ENCODE measurements at regions not wholly inside any gene's neighbourhood (a gene's known extent, or its start where the extent isn't known, plus 50 kb on each side); places are given as distances from the start of the nearest gene placed in this dataset.

DNA sequence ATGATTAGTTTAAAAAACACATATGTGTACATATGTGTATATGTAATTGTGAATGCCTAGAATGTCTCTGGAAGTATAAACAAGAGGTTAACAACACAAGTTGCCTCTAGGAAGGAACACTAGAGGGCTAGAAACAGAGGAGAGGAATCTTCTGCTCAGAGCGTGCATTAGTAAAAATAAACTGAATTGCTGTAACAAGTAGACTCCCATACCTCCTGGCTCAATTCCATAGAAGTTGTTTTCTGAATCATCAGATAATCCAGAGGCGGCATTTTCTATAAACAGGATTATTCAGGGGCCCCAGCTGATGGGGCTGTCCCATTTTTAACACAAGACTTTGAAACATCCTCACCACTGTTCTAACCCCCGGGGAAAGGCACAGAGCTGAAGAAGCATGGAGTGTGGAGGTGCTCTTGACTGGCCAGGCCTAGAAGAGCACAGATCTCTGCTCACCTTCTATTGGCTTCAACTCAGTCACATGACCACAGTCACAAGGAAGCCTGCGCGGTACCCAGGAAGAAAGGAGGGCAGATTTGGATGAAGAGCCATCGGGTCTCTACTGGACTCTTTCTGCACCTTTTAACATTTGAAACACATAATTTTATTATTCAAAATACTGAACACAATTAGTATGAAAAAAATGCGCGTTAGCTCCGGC lies 145.7 kb downstream of the TLE3 start:
- H3K27me3 Mint-ChIP-seq (ENCODE audit: low read depth in 3 of 3): peaks cover 0 to 2% (median 2%) of the 10 kb centered on the region in 3 donors
- no peak overlapping the region for H3K4me3 Mint-ChIP-seq
- no peak for DNase-seq
- H3K4me1 Mint-ChIP-seq: no peaks in the 10 kb centered on the region
- H3K27ac Mint-ChIP-seq: no peak overlapping the region
- H3K36me3 Mint-ChIP-seq: no peaks in the 10 kb centered on the region
- no peaks in the 10 kb centered on the region for H3K9me3 Mint-ChIP-seq

DNA sequence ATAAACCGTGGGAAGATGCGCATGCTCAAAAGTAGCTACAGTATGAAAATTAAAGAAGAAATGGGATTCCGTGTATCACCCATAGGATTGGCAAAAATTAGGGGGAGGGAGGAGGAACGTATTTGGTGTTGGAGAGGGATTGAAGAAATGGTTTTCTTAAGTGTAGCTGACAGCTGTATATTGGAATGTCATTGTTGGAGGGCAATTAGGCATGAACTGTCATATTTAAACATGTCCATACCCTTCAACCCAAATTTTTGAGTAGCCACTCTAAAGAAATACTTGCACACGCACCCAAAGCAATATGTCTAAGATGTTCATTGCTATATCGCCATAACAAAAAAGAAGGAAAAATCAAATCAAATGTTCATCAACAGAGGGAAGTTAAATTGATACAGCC lies 144.7 kb downstream of the TLE3 start:
- Mint-ChIP-seq H3K27ac (no peak overlapping the region), H3K27me3 (ENCODE audit: low read depth in 3 of 3) (peaks cover 0 to 2% (median 2%) of the 10 kb centered on the region in 3 donors), H3K4me1 (no peaks in the 10 kb centered on the region), H3K36me3 (no peaks in the 10 kb centered on the region), H3K9me3 (no peaks in the 10 kb centered on the region), H3K4me3 (no peak overlapping the region)
- DNase-seq: no peak

GRCh38 chr15:69953816-69954215 lies 143.9 kb downstream of the TLE3 start:
- Mint-ChIP-seq H3K36me3 (no peaks in the 10 kb centered on the region), H3K27me3 (ENCODE audit: low read depth in 3 of 3) (peaks cover 0 to 2% (median 2%) of the 10 kb centered on the region in 3 donors), H3K4me1 (no peaks in the 10 kb centered on the region), H3K9me3 (no peaks in the 10 kb centered on the region), H3K4me3 (no peak overlapping the region), H3K27ac (no peak overlapping the region)
- no peak for DNase-seq

- no peaks in the 10 kb centered on the region for H3K36me3 Mint-ChIP-seq
- no peak for DNase-seq
- H3K9me3 Mint-ChIP-seq: no peaks in the 10 kb centered on the region
- no peak overlapping the region for H3K27ac Mint-ChIP-seq
- no peaks in the 10 kb centered on the region for H3K4me1 Mint-ChIP-seq
- no peak overlapping the region for H3K4me3 Mint-ChIP-seq
- H3K27me3 Mint-ChIP-seq (ENCODE audit: low read depth in 3 of 3): peaks cover 0 to 3% (median 2%) of the 10 kb centered on the region in 3 donors
These were observed 143.1 kb downstream of the TLE3 start for GRCh38 chr15:69954666-69955065.

- DNase-seq: no peak
- Mint-ChIP-seq H3K4me3 (no peak overlapping the region), H3K27ac (no peak overlapping the region), H3K27me3 (ENCODE audit: low read depth in 3 of 3) (peaks cover 0 to 3% (median 2%) of the 10 kb centered on the region in 3 donors), H3K4me1 (no peaks in the 10 kb centered on the region), H3K36me3 (no peaks in the 10 kb centered on the region), H3K9me3 (no peaks in the 10 kb centered on the region)
These were observed 142.3 kb downstream of the TLE3 start for GRCh38 chr15:69955240-69955894.

DNA sequence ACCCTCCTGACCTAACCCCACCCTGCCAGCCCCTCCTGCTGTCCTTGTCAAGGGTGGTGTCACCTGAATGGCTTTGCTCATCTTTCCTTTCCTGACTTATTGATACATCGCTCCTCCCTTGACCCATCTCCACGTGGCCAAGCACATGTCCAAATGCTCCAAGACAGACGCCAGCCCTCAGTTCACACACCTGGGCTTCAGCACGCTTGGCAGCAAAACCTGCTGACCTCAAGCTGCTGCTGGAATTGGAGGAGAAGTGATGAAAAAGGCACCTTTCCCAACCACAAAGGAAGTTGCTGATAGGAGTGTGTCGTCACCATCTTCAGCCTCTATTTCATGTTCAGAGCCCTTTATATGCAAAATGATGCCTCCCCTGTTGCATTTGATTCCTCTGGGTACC lies 141.3 kb downstream of the TLE3 start:
- Mint-ChIP-seq H3K36me3 (no peaks in the 10 kb centered on the region), H3K27me3 (ENCODE audit: low read depth in 3 of 3) (peaks cover 0 to 3% (median 2%) of the 10 kb centered on the region in 3 donors), H3K4me1 (no peaks in the 10 kb centered on the region), H3K9me3 (no peaks in the 10 kb centered on the region), H3K27ac (no peak overlapping the region), H3K4me3 (no peak overlapping the region)
- no peak for DNase-seq

- Mint-ChIP-seq H3K4me1 (no peaks in the 10 kb centered on the region), H3K27ac (no peak overlapping the region), H3K9me3 (no peaks in the 10 kb centered on the region), H3K27me3 (ENCODE audit: low read depth in 3 of 3) (peaks cover 2 to 3% (median 2%) of the 10 kb centered on the region in 3 donors), H3K4me3 (no peak overlapping the region), H3K36me3 (no peaks in the 10 kb centered on the region)
- no peak for DNase-seq
These were observed 140.5 kb downstream of the TLE3 start for GRCh38 chr15:69957175-69957574.

DNA sequence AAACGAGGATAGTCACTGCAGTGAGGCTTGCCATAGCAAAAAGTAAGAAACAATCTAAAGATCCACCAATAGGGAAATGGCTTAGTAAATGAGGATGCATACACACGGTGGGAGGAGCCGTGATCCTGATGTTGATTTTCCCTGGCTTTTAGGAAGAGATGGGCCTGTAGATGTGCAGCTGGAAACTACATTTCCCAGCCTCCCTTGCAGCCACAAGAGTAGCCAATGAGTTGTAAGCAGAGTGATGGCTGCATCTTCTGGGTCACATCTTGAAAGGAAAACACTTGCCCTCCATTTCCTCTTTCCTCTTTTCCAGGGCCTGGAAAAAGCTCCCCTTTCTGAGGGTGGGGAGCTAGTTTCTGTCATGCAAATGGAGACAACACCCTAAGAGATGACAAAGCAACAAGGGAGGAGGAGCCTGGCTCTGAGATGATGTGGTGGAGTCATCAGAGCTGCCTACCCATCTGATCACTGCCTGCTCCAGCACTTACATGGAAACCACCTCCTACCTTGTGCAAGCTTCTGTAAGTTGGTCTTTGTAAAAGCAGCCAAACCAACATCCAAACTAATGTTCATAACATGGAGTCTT lies 139.1 kb downstream of the TLE3 start:
- Mint-ChIP-seq H3K27me3 (ENCODE audit: low read depth in 3 of 3) (peaks cover 2 to 6% (median 2%) of the 10 kb centered on the region in 3 donors), H3K9me3 (no peaks in the 10 kb centered on the region), H3K27ac (no peak overlapping the region), H3K36me3 (no peaks in the 10 kb centered on the region), H3K4me1 (no peaks in the 10 kb centered on the region), H3K4me3 (no peak overlapping the region)
- DNase-seq: no peak

- no peak overlapping the region for H3K4me3 Mint-ChIP-seq
- peaks cover 2 to 6% (median 3%) of the 10 kb centered on the region in 3 donors for H3K27me3 Mint-ChIP-seq (ENCODE audit: low read depth in 3 of 3)
- no peak for DNase-seq
- no peaks in the 10 kb centered on the region for H3K36me3 Mint-ChIP-seq
- H3K9me3 Mint-ChIP-seq: no peaks in the 10 kb centered on the region
- no peak overlapping the region for H3K27ac Mint-ChIP-seq
- H3K4me1 Mint-ChIP-seq: no peaks in the 10 kb centered on the region
These were observed 135.2 kb downstream of the TLE3 start for GRCh38 chr15:69962561-69962960.

DNA sequence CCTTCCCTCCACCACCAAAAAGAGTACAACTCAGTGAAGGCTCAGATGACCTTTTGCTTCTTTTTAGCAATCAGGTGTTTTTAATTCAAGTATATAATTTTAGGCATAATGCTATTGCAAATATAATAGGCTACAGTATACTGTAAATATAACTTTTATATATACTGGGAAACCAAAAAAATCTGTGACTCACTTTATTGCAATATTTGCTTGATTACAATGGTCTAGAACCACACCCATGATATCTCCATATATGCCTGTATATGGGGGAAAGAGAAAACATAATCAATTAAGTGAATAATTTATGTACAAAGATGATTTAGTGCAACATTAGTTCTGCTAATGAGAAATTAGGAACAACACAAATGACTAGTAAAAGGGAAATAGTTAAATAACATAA lies 134.3 kb downstream of the TLE3 start:
- no peak overlapping the region for H3K4me3 Mint-ChIP-seq
- H3K36me3 Mint-ChIP-seq: no peaks in the 10 kb centered on the region
- no peaks in the 10 kb centered on the region for H3K9me3 Mint-ChIP-seq
- H3K27ac Mint-ChIP-seq: no peak overlapping the region
- H3K4me1 Mint-ChIP-seq: no peaks in the 10 kb centered on the region
- DNase-seq: no peak
- H3K27me3 Mint-ChIP-seq (ENCODE audit: low read depth in 3 of 3): peaks cover 2 to 7% (median 6%) of the 10 kb centered on the region in 3 donors

DNA sequence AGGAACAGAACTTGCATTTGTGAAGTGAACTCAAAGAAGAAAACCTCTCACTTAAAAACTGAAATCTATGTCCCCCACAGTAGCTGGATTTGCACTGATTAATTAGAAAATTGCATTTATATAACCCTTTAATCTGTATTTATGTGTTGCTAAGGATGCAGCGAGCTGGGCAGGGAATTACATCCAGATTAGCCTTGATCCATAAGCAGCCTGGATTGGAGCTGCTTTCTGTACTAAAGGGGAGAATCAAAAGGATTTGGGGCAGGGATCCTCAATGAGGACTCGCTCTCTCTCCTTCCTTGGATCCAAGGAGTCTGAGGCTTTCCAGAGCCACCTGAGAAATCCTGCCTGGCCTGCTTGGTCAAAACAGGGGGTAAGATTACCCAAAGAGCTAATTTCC lies 125.9 kb downstream of the TLE3 start:
- Mint-ChIP-seq H3K27ac (no peak overlapping the region), H3K36me3 (no peaks in the 10 kb centered on the region), H3K9me3 (peaks cover 0 to 1% (median 0%) of the 10 kb centered on the region in 6 donors), H3K4me1 (no peaks in the 10 kb centered on the region), H3K4me3 (no peak overlapping the region), H3K27me3 (ENCODE audit: low read depth in 3 of 3) (peaks cover 11 to 15% (median 13%) of the 10 kb centered on the region in 3 donors)
- no peak for DNase-seq

- Mint-ChIP-seq H3K27me3 (ENCODE audit: low read depth in 3 of 3) (peaks cover 13 to 16% (median 16%) of the 10 kb centered on the region in 3 donors), H3K4me1 (no peaks in the 10 kb centered on the region), H3K4me3 (no peak overlapping the region), H3K36me3 (no peaks in the 10 kb centered on the region), H3K9me3 (peaks cover 0 to 1% (median 0%) of the 10 kb centered on the region in 6 donors), H3K27ac (no peak overlapping the region)
- no peak for DNase-seq
These were observed 125.3 kb downstream of the TLE3 start for GRCh38 chr15:69972436-69972835.

DNA sequence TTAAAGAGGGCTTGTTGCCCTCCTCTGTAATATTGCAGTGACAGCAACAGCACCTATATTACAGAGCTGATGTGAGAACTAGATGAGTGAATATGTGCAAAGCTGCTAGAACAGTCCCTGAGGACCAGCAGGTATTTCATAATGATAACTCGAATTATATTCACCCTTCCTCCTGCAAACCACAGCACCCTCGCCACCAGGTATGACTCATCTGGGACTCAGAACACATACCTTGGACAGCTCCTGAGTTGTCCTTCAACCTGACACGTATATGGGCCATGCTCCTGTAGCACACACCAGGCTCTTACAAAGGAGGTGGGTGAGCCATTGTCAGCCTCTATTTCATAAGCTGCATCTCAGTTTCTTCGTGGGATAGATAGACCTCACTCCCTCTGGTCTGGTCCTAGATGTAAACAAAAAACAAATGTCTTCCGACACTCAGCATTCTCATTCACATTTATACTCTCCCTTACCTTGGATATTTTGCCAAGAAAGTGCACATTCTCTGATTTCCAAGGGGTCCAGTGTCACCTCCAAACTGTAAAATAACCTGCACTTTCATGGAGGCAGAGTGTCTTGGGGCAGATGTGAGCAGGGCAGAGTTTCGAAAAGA lies 124.5 kb downstream of the TLE3 start:
- Mint-ChIP-seq H3K27me3 (ENCODE audit: low read depth in 3 of 3) (peaks cover 14 to 19% (median 16%) of the 10 kb centered on the region in 3 donors), H3K36me3 (no peaks in the 10 kb centered on the region), H3K9me3 (peaks cover 0 to 1% (median 0%) of the 10 kb centered on the region in 6 donors), H3K27ac (no peak overlapping the region), H3K4me3 (no peak overlapping the region), H3K4me1 (no peaks in the 10 kb centered on the region)
- peak in 1 of 3 donors; percentile 5 for DNase-seq

- no peak overlapping the region for H3K27ac Mint-ChIP-seq
- H3K27me3 Mint-ChIP-seq (ENCODE audit: low read depth in 3 of 3): peaks cover 14 to 19% (median 16%) of the 10 kb centered on the region in 3 donors
- H3K9me3 Mint-ChIP-seq: peaks cover 0 to 1% (median 0%) of the 10 kb centered on the region in 6 donors
- no peak for DNase-seq
- H3K4me3 Mint-ChIP-seq: no peak overlapping the region
- no peaks in the 10 kb centered on the region for H3K4me1 Mint-ChIP-seq
- no peaks in the 10 kb centered on the region for H3K36me3 Mint-ChIP-seq
These were observed 123.8 kb downstream of the TLE3 start for GRCh38 chr15:69973880-69974279.

All from immature natural killer cell (primary cell).